ENCODE measurements at regions not wholly inside any gene's neighbourhood (a gene's known extent, or its start where the extent isn't known, plus 50 kb on each side); places are given as distances from the start of the nearest gene placed in this dataset.

- Histone ChIP-seq H3K9me3 (no peaks in the 10 kb centered on the region), H3K4me1 (no peaks in the 10 kb centered on the region), H3K27ac (no peak overlapping the region), H3K4me3 (no peak overlapping the region), H3K27me3 (no peaks in the 10 kb centered on the region), H3K36me3 (no peaks in the 10 kb centered on the region)
- in situ Hi-C loops (cut with MboI; ENCODE audit: low pct_ligation_motif_present in 1 of 4, low pct_unique_long_range_greater_than_20kb in 1 of 4, low sequenced_read_pairs in 3 of 4): no loop called here
- intact Hi-C loops (cut with DNase I; ENCODE audit: low total_unique reads): no loop called here
- 59 to 91% methylated on average over 3 to 10 of the region's 10 CpGs for WGBS, 2 donors (ENCODE audit: low coverage in 1 of 2)
- TF ChIP-seq POLR2AphosphoS5 (IDR thresholded peaks at IDR 0.05) (no peak), EP300 (IDR thresholded peaks at IDR 0.05; ENCODE audit: low read depth) (no peak), POLR2A (IDR thresholded peaks at IDR 0.05) (no peak), CTCF (IDR thresholded peaks at IDR 0.05) (no peak)
- no peak for DNase-seq
Observed at GRCh38 chr9:2966565-2967300, 122.8 kb upstream of the PUM3 start.

- in situ Hi-C loops (cut with MboI; ENCODE audit: low pct_ligation_motif_present in 1 of 4, low pct_unique_long_range_greater_than_20kb in 1 of 4, low sequenced_read_pairs in 3 of 4) (no loop called here), intact Hi-C loops (cut with DNase I; ENCODE audit: low total_unique reads) (no loop called here)
- 44 to 46% methylated on average over 4 to 6 of the region's 6 CpGs for WGBS, 2 donors (ENCODE audit: low coverage in 1 of 2)
Observed at GRCh38 chr9:2964470-2964869, 120.6 kb upstream of the PUM3 start.

GRCh38 chr9:2963307-2963706, 119.4 kb upstream of the PUM3 start:
- H3K27ac ChIP-seq: no peak overlapping the region
- WGBS, 2 donors (ENCODE audit: low coverage in 1 of 2): 80 to 92% methylated on average over 2 of the region's 2 CpGs

More at GRCh38 chr9:2964470-2964869, 120.6 kb upstream of the PUM3 start:
- TF ChIP-seq CTCF (IDR thresholded peaks at IDR 0.05) (no peak), POLR2A (IDR thresholded peaks at IDR 0.05) (no peak), EP300 (IDR thresholded peaks at IDR 0.05; ENCODE audit: low read depth) (no peak), POLR2AphosphoS5 (IDR thresholded peaks at IDR 0.05) (no peak)
- H3K36me3 ChIP-seq: no peaks in the 10 kb centered on the region
- H3K4me1 ChIP-seq: no peaks in the 10 kb centered on the region
- no peak for DNase-seq
- no peaks in the 10 kb centered on the region for H3K9me3 ChIP-seq
- no peak overlapping the region for H3K27ac ChIP-seq
- no peak overlapping the region for H3K4me3 ChIP-seq
- H3K27me3 ChIP-seq: no peaks in the 10 kb centered on the region

More at GRCh38 chr9:2963307-2963706, 119.4 kb upstream of the PUM3 start:
- intact Hi-C loops (cut with DNase I; ENCODE audit: low total_unique reads) (no loop called here), in situ Hi-C loops (cut with MboI; ENCODE audit: low pct_ligation_motif_present in 1 of 4, low pct_unique_long_range_greater_than_20kb in 1 of 4, low sequenced_read_pairs in 3 of 4) (no loop called here)
- Histone ChIP-seq H3K4me3 (no peak overlapping the region), H3K36me3 (no peaks in the 10 kb centered on the region), H3K9me3 (no peaks in the 10 kb centered on the region), H3K27me3 (no peaks in the 10 kb centered on the region), H3K4me1 (no peaks in the 10 kb centered on the region)
- no peak for DNase-seq
- TF ChIP-seq POLR2A (IDR thresholded peaks at IDR 0.05): no peak
- no peak for TF ChIP-seq CTCF (IDR thresholded peaks at IDR 0.05)
- TF ChIP-seq EP300 (IDR thresholded peaks at IDR 0.05; ENCODE audit: low read depth): no peak
- no peak for TF ChIP-seq POLR2AphosphoS5 (IDR thresholded peaks at IDR 0.05)
